K562 (cell line): ENCODE measurements at regions not wholly inside any gene's neighbourhood (a gene's known extent, or its start where the extent isn't known, plus 50 kb on each side); places are given as distances from the start of the nearest gene placed in this dataset.

Source experiments
- ERF ChIP-seq: fragments of 450-650 bp; formaldehyde crosslinking; IDR thresholded peaks from 2 replicates; pipeline ENCODE4 v1.4.0; 2020; ENCODE audit warnings: mild to moderate bottlenecking, mixed read lengths
- LARP7 ChIP-seq: fragments of 450-650 bp; IDR thresholded peaks from 2 replicates; pipeline ENCODE4 v1.6.1; 2016
- MAX ChIP-seq: sonication (generic); formaldehyde crosslinking; IDR thresholded peaks from 2 replicates; pipeline ENCODE4 v1.9.0; 2022; ENCODE audit warnings: mild to moderate bottlenecking, missing genetic modification reagents
- PRDM10 ChIP-seq: fragments of 450-650 bp; IDR thresholded peaks from 2 replicates; pipeline ENCODE4 v1.6.1; 2018; ENCODE audit not compliant: partially characterized antibody
- SMARCC2 ChIP-seq: fragments of 450-650 bp; IDR thresholded peaks from 2 replicates; pipeline ENCODE4 v1.6.1; 2017; ENCODE audit warnings: antibody characterized with exemption, moderate library complexity, mild to moderate bottlenecking, low read depth
- ZNF274 ChIP-seq: IDR thresholded peaks from 2 replicates; pipeline ENCODE4 v1.6.1; 2011; ENCODE audit warnings: low read depth, mild to moderate bottlenecking, low read length, moderate library complexity, borderline replicate concordance

- TF ChIP-seq MAX (CRISPR knock-in tag) (no peak), PRDM10 (no peak), SMARCC2 (no peak), LARP7 (no peak), ERF (CRISPR knock-in tag) (no peak), ZNF274 (no peak)
Measured at GRCh38 chr2:234711308-234711707, 214.4 kb upstream of the ARL4C start.
